T-helper 2 cell (primary cell): ENCODE measurements at regions not wholly inside any gene's neighbourhood (a gene's known extent, or its start where the extent isn't known, plus 50 kb on each side); places are given as distances from the start of the nearest gene placed in this dataset.
A peak's percentile ranks its signal among the peaks of the same experiment; 100 is the strongest.

Experiments used
- DNase-seq, 5 experiments: peaks; one replicate each; pipeline versions ENCODE4 v3.0.0 to v3.0.0-alpha.2; 2012 to 2022

GRCh38 chr14:97538749-97539410 lies 741.7 kb downstream of the VRK1 start:
- DNase-seq = peak in 1 of 5 experiments; percentile 81

GRCh38 chr14:97539411-97539795 lies 742.2 kb downstream of the VRK1 start:
- no peak for DNase-seq

- DNase-seq = no peak
Measured at GRCh38 chr14:97539884-97540283, 742.7 kb downstream of the VRK1 start.

GRCh38 chr14:97543221-97543620 lies 746.0 kb downstream of the VRK1 start:
- DNase-seq = no peak

DNA sequence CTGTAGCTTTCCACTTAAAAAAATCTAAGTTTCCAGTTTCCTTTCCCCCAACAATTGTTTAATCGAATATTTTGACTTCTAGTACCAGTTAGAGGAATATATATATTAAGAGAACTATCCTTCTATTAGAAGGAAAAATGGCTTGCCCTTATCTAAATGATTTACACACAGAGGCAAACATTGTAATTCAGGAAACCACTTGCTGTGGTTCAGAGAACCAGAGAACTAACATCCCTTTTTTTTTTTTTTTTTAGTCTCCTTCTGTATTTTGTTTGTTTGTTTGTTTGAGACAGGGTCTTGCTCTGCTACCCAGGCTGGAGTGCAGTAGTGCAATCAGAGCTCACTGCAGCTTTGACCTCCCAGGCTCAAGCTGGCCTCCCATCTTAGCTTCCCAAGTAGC lies 746.6 kb downstream of the VRK1 start:
- peak in 1 of 5 experiments; percentile 59 for DNase-seq

DNA sequence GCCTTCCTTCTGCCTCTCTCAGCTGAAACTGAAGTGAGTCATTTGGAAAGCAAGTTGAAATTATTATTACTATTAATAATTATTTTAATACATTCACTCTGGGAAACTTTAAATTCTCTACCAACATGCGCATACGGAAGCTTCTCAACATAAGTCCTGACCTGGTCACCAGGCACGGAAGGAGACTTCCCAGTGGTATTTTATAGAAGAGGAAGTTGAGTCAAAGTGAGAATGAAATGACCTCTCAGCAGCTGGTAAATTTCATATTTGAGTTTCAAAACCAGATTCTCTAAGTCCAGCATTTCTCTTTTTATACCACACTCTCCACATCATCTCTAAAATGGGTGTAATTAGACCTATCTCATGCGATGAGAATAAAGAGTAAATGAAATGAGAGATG lies 747.4 kb downstream of the VRK1 start:
- no peak for DNase-seq

GRCh38 chr14:97546491-97547230 lies 749.5 kb downstream of the VRK1 start:
- DNase-seq = no peak

DNA sequence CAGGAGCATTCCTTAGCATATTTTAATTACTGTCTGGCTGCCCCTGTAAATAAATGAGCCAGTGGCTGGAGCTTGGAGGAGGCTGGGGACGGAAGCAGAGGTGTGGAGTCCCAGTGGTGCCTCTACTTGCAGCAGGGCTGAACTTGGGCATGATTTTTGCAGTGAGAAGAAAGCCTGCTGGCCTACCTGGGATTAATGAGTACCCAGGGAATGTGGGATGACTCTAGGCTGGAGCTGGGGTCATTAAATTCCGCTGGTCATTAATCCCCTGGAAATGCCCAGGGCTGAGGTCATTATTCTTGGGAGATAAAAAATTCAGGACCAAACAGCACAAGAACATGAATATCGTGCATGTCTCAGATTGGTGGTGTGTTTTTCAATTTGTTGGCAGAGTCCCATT lies 753.3 kb downstream of the VRK1 start:
- no peak for DNase-seq

GRCh38 chr14:97554597-97554996 lies 757.4 kb downstream of the VRK1 start:
- DNase-seq = no peak

DNA sequence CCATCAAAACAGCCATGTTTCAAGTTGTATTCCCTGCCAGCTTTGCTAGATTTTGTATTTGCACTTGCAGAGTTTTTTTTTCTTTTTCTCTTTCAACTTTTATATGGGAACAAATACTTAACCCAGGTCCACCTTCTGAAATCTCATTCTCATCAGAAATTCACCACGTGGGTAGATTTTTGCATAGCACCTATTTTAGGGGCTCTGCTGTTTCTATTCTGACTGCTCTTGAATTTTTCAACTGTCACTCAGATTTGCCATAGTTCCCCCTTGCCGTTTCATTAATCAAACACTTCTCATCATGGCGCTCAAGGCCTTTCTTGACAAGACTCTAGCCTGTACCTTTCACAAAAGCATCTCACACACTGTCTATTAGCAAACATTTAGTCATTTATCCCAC lies 767.2 kb downstream of the VRK1 start:
- DNase-seq = no peak

GRCh38 chr14:97571201-97571600 lies 774.0 kb downstream of the VRK1 start:
- DNase-seq = no peak

DNA sequence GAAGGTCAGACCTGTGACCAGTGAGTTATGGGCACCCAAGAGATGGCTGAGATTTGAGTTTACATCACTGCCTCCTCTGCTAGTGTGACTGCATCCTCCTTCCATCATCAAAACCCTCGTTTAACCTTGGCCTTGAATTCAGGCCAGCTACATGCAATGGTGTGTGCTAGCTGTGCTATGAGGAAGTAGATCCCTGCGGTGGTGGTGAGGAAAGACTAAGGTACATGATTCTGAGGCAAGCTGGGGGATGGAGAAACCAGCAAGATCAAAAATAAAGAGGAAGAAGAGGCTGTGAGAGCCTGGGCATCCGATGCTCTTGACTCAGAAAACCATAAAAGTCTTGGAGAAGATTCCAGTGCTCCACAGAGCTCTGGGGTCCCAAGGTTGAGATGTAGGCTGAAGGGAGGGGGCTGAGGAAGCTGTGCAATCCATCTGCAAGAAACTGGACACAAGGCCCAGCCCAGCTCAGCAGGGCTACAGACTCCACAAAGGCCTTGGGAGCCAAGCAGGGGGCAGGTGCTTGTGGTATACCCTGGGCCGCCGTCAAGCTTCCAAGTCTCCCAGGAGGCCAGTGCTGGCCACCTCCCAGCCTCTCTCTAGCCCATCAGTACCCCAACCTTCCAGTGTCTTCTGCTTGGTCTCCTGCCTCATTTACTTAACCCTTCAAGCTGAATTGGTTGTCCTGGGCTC lies 774.8 kb downstream of the VRK1 start:
- no peak for DNase-seq

DNA sequence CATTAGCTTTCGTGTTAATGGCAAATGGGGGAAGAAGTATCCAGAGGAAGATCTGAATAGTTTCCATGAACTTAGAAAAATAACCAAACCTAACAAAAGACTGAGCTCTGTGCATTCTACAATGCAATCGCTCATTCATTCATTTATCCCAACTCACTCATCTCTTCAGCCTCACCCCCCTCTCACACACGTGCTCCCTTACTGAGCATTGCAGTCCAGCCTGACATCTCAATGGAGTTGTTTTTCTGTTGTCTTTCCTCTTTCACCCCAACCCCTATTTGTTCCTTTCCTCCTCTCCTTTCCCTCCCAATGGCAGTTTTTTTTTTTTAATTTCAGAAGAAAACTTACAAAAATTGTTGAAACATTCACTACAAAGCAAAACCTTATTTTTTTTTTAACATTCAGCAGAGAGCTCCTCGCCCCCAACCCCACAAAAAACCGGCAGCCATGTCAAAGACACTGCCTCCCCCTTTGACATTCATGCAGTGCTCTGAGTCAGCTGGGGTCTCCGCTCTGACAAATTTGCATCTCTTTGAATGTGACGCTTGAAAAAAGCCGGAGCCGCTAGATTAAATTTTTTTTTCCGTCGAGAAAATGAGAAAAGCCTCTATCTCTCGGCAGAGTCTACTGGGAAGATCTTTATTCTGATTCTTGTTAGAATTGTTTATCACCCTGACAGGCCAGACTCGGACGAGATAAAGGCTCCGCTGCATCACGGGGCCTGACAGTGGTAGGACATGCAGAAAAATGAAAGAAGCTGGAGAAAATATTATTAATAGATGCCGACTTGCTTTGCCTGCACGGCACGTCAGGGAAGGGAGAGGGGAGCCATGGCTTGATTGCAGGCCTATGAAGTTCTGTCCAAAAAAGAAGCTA lies 775.6 kb downstream of the VRK1 start:
- DNase-seq = no peak

- DNase-seq = no peak
Measured at GRCh38 chr14:97575677-97576076, 778.5 kb downstream of the VRK1 start.

GRCh38 chr14:97578982-97579548 lies 781.9 kb downstream of the VRK1 start:
- DNase-seq = no peak

- DNase-seq = peak in 1 of 5 experiments; percentile 19
Measured at GRCh38 chr14:97581016-97581415, 783.8 kb downstream of the VRK1 start.

DNA sequence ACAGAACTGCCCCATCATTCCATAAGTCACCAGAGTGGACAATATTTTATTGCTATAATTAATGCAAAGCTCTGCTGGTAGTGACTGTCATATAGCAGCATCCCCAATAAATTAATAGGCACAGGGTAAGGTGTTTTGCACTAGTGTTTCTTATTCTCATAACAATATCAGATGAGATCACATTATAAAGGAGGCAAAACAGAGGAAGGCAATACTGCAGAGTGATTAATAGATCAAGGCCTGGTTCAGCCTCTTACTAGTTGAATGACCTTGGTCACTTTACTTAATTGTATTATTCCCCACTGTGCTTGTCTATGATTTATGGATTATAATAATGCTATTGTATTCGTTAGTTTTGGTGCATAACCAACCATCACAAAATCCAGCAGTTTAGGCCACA lies 784.8 kb downstream of the VRK1 start:
- DNase-seq = no peak

GRCh38 chr14:97584528-97584927 lies 787.3 kb downstream of the VRK1 start:
- peak in 1 of 5 experiments; percentile 48 for DNase-seq

GRCh38 chr14:97592341-97592980 lies 795.3 kb downstream of the VRK1 start:
- DNase-seq = peak in 2 of 5 experiments; percentile 53 to 79

GRCh38 chr14:97594306-97594705 lies 797.1 kb downstream of the VRK1 start:
- no peak for DNase-seq

GRCh38 chr14:97602438-97603117 lies 805.4 kb downstream of the VRK1 start:
- peak; percentile 23 to 97 (median 60) for DNase-seq
